ENCODE measurements at regions not wholly inside any gene's neighbourhood (a gene's known extent, or its start where the extent isn't known, plus 50 kb on each side); places are given as distances from the start of the nearest gene placed in this dataset.
"Not testable (repeated sequence)": the region's sequence is repeated elsewhere in the genome, so short reads cannot be mapped to it uniquely, and the experiment has no call there.

DNA sequence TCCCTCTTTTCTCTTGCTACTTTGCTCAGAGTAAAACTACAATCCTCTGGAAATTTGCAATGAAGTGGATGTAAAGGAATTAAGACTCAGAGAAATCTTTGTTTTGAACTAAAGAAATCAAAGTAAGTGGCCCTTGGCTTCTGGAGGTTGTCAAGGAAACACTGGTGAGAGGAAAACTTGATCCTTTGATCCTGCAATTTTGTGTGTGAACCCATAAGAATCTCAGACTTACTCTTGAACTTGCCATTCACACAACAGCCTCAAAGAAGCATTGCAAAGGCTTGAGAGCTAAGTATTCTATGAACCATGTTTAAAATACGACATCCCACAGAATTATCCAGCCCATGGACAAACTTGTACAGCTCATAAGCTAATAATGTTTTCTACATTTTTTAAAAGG, 827.5 kb downstream of the TAF11L14 start:
- no peak for DNase-seq (ENCODE audit: low read depth)

DNA sequence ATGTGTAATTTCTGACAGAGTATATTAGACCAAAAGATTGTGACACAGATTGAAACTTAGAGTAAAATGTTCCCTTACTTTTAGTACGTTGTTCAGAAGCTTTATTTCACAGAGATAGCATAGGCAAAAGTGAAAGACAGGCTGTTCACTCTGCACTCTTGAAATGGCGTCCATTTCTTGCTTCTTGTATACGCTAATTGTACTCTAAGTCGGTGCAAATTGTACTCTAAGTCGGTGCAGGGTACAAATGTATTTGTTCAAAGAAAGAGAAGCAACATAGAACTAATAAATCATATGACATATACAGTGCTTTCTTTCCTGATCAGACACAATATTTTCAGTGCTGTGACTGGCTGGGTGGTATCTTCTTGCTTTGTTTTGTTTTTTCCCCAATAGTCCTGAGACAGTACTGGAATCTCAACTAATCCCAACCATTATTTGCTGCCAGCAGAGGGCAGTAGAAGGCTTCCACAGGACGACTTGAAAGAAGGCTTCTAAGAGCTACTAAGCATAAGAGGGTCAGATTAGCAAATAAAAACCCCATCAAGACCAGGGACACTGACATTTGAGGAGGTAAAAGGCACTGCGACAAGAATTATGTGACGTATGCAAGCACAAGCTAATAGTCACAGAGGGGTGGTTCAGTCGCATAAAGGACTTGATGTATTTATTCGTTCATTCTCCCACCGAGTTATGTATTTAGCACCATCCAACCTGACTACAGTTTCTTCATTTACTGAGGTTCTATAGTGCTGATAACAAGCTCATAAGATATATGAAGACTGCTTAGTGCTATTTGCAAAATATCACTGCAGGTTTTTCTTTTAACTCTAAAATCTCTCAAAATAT, 831.8 kb downstream of the TAF11L14 start:
- peak; percentile 50 for DNase-seq (ENCODE audit: low read depth)

DNA sequence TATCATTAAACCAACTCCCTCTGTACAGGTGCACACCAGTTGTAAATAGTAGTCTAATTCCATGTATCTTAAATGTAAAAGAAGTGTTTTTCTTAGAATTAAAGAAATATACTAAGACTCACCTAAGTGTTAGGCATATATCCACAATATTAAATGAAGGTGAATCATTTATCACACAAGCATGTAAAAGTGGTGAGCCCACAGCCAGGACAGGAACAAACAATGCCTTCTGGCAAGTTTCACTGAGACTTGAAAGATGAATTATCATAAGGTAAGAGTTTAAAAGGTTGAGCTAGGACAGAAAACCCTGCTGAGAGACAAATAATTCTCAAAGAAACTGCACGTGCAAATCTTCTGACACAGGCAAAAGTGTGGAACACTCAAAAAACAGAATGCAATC, 832.5 kb downstream of the TAF11L14 start:
- no peak for DNase-seq (ENCODE audit: low read depth)

DNA sequence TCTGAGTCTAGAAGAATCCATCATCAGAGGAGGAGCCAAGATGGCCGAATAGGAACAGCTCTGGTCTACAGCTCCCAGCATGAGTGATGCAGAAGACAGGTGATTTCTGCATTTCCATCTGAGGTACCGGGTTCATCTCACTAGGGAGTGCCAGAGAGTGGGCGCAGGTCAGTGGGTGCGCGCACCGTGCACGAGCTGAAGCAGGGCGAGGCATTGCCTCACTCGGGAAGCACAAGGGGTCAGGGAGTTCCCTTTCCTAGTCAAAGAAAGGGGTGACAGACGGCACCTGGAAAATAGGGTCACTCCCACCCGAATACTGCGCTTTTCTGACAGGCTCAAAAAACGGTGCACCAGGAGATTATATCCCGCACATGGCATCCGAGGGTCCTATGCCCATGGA, 837.5 kb downstream of the TAF11L14 start:
- DNase-seq (ENCODE audit: low read depth): not testable (repeated sequence)

DNA sequence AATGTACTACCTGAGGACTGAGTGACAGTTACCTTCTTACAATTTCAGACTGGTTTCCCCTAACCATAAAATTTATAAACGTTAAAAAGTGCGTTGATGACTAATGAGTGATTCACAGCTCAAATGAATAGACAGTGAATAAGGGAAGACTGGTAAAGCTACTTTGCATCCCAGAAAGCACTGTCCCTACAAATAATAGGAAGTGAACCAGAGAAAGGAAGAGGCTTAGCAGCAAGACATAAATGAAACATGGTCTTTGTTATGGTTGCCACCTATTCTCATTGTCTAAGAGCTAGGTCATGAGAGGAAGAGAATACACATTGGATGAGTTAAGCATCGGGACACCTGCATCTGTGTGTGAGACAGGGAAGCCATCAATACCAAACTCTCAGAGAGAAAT, 849.2 kb downstream of the TAF11L14 start:
- no peak for DNase-seq (ENCODE audit: low read depth)

DNA sequence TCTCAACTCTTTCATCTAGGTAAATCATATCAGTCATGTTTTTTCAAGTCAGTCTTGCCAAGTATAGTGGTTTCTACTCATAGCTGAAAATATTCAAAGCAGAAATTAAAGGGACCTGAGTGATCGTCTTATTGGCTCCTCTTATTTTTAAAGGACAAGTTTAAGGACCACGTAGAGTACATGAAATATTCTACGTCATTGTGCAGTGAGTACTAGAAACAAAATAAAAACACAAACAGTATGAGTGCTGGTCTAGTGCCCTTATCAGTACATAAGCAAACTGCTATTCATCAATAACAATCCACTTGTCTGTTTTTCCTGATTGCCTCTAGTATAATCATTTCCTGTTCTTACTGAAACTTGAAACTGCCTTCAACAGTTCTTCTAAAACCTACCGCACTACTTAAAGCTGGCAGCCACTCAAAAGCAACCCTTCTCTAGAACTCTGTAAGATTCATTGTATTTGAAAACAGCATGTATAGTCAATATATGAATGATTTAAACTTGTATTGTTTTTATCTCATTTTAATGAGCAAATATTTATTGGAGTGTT, 853.7 kb downstream of the TAF11L14 start:
- no peak for DNase-seq (ENCODE audit: low read depth)

DNA sequence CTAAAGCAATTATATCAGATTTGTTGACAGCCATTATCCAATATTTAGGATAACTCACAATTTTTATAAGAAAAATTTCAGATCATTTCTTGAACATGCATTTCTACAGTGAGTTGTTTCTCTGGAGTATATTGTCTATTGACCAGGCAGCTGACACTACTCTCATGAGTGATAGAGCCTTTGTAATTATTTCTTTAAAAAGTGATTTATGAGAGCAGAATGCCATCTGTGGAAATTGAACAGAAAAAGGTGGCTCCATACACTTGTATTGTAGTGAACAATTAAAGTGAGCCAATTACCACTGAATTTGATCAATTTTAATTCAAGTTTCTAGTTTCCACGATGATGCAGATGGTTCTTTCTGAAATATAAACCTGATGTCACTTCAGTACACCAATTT, 855.4 kb downstream of the TAF11L14 start:
- no peak for DNase-seq (ENCODE audit: low read depth)

DNA sequence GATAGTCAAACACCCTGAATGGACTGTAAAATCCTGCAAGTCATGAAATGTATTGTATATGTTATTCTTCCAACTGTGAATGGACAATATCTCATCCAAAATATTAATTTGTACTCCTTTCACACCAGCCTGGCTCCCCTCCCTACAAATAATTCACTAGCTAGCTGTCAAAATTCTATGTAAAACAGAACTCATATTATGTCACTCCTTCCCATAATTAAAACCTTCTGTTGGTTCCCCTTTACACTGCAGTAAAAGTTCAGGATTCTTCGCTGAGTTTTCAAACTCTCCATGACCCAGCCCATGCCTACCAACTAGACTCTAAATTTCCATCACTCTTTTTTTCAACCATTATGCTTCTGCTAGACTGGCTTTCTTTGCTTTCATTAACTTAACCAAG, 857.1 kb downstream of the TAF11L14 start:
- DNase-seq (ENCODE audit: low read depth): no peak

DNA sequence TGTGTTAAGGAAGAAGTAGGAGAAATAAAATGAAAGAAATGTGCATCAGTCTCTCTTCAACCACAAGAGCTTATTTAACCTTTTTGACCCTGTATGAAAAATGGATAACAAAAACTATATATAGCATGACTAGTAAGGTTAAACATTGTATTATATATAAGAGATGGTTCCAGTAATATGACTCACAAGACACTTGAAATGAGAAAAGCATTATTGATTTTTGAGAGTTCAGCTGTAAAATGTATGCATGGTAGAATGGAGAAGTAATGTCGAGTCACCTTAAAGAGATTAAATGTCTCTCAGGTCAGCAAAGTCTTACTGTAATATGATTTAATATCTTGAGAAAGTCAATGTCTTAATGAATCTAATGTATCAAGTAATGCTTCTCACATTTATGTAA, 860.9 kb downstream of the TAF11L14 start:
- no peak for DNase-seq (ENCODE audit: low read depth)

DNA sequence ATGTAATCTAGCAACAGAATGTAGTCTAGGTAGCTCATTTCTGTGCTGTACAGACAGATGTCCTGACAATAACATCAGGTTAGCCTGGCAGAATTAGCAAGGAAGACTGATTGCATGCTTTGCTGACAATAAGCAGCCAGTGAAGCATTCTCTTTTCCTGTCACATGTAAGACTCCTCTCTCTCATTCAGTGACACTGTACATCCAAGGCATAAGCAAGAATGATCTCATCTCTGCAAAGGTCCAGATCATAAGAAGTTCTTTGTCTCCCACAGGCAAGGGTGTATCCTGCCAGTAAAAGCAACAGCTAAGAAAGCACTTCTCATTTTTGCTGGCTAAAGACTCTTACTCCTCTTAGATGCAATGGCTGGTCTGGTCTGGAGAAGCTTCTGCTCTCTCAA, 861.8 kb downstream of the TAF11L14 start:
- no peak for DNase-seq (ENCODE audit: low read depth)

DNA sequence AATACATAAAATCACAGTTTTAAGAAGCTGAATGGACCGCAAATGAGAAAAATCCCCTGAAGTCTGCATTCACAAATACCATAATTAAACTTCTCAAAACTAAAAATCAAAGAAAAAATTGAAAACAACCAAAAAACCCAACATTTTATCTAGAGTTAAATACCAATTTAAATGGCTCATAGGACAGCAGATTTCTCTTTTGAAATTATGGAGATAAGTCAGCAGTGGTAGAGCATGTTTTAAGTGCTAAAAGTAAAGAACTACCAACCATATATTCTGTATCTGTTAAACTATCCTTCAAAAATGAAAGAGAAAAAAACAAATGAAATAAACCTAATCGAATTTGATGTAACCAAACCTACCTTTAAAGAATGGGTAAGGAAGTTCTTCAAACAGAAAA, 862.8 kb downstream of the TAF11L14 start:
- DNase-seq (ENCODE audit: low read depth): no peak

DNA sequence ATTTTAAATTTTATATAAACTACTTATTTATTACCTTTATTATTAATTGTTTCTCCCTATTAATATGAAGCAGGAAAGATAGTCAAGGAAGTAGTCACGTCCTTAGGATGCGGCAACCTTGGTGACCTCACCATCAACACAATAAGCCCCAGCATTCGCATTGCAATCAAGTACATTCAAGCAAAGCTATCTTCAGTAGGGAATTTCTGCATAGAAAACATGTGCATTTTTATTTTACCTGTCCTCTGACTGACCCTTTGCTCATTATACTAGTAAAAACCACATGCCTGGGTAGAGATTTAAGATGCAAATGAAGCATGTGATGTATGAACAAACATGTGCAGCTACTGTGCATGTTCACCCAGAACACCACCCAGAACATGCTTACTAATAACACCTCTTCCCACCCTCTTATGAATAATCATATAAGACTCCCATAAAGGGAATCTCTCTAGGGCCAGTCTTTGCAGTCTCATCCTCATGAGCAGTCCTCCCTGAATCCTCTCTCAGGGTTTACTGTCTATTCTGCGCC, 869.6 kb downstream of the TAF11L14 start:
- no peak for DNase-seq (ENCODE audit: low read depth)

DNA sequence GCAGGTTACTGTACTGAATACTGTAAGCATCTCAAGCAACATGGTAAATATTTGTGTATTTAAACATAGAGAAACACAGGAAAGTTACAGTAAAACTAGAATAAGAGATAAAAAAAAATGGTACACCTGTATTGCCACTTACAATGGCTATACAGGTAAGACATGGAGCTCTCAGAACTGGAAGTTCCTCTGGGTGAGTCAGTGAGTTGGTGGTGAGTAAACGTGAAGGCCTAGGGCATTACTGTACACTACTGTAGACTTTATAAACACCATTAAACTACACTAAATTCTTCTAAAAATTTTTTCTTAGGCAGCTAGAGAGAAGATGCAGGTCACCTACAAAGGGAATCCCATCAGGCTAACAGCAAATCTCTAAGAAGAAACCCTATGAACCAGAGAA, 872.9 kb downstream of the TAF11L14 start:
- no peak for DNase-seq (ENCODE audit: low read depth)

DNA sequence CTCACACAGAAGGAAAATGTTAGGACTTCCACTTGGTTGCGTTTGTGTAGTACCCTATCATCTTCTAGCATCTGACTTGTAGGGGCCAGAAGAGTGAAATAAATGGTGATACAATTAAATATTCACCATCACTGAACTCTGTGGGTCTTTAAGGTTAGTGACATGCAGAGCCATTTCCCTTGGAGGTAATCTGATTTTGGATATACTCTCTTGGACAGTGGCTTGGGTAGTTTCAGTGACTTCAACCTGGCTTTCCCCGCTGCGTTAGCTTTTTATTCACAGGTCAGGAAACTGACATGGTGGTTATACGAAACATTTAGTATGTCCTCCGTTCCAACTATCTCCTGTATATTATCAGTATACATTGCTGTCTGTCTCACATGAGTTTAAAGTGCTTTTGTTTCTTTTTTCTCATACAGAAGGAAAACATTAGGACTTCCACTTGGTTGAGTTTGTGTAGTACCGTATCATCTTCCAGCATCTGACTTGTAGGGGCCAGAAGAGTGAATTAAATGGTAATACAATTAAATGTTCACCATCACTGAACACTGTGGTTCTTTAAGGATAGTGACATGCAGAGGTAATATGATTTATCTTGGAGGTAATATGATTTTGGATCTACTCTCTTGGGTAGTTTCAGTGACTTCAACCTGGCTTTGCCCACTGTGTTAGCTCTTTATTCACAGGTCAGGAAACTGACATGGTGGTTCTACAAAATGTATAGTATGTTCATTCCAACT, 883.6 kb downstream of the TAF11L14 start:
- DNase-seq (ENCODE audit: low read depth): no peak

DNA sequence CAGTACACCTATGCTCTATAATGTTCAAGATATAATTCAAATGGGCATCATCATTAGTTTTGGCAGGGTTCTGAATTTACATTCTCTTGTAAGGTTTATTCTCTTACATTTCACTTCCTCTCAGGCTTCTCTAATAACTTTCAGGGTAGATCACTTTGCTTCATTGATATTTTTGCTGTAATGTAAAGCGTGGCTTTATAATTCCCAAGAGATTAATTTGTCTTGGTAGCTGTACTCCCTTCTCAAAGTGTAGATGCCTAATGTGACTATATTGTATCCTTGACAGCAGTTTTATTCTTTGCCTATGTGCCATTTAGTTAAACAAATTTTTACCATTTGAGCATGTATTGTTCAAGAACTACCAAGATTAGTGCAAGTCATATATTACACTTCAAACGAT, 889.1 kb downstream of the TAF11L14 start:
- no peak for DNase-seq (ENCODE audit: low read depth)

DNA sequence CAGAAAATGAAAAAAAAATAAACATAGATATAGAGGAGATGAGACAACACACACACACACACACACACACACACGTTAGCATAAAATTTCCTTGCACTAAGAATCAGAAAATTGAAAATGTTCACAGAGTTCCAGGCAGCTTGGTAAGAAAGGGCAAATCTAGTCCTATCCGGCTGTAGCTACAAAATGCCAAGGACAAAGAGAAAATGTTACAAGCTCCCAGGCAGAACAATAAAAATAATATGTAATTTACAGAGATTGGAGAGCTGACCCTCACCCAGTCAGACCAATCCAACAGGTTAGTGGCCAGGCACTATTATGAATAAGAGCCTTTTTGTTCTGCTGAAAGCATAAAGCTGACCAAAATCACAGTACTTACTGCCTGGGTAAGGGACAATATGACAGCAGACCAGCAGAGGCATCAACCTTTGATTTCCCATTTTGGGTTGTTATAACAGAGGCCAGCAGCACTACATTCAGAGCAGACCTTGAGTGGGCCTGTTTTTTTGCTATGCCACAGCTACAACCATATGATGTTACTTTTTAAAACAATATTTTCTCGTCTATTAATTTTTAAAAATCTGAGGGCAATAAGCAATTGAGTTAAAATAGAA, 892.6 kb downstream of the TAF11L14 start:
- DNase-seq (ENCODE audit: low read depth): no peak

DNA sequence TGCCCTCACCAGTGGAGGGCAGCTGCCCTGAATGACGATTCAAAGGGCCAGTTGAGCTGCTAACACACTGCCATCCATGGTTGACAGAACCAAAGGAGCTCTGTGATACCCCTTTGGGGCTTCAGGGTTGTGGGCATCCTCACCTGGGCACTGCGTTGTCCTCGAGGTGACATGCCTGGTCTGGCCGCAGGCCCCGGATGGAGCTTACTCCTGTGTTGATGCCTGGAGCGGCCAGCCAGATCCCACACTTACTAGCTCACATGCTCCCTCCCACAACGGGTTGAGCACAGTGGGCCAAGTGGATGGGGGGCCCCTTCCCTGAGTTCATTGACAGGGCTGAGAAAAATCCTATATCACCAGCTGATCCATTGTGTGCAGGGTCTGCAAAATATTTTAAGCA, 898.9 kb downstream of the TAF11L14 start:
- DNase-seq (ENCODE audit: low read depth): no peak

DNA sequence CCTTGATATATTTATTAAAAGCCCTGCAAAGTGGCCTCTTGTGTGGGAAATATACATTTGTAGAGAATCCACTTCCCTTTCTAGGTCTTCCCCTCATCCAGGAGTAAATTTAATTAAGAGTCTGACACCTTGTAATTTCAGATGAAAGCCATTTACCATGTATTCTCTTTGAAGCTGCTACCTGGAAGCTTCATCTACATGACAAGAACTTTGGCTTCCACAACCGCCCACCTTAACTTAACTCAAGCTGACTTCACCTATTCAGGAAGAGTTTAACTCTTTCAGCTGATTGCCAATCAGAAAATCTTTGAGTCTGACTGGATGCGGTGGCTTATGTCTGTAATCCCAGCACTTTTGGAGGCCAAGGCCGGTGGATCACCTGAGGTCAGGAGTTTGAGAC, 899.9 kb downstream of the TAF11L14 start:
- no peak for DNase-seq (ENCODE audit: low read depth)

DNA sequence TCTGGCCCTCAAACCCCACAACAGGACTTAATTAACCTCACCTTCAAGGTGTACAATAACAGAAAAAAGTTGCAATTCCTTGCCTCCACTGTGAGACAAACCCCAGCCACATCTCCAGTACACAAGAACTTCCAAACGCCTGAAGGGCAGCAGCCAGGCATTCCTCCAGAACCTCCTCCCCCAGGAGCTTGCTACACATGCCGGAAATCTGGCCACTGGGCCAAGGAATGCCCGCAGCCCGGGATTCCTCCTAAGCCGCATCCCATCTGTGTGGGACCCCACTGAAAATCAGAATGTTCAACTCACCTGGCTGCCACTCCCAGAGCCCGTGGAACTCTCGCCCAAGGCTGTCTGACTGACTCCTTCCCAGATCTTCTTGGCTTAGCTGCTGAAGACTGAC, 901.5 kb downstream of the TAF11L14 start:
- not testable (repeated sequence) for DNase-seq (ENCODE audit: low read depth)

DNA sequence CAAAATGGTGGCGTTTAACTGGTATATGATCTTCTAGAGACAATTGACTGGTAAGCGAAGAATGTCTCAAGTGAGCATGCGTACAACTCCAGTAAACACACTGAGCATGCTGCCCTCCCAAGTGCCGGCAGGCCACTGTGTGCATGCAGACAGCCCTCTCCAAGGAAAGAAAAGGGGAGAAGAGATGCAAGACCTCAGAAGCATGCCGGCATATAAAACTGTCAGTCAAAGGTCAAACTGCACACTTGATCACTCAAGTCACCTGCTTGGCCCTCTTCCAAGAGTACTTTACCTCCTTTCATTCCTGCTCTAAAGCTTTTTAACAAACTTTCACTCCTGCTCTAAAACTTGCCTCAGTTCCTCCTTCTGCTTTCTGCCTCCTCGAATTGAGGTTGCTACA, 910.2 kb downstream of the TAF11L14 start:
- DNase-seq (ENCODE audit: low read depth): no peak

DNA sequence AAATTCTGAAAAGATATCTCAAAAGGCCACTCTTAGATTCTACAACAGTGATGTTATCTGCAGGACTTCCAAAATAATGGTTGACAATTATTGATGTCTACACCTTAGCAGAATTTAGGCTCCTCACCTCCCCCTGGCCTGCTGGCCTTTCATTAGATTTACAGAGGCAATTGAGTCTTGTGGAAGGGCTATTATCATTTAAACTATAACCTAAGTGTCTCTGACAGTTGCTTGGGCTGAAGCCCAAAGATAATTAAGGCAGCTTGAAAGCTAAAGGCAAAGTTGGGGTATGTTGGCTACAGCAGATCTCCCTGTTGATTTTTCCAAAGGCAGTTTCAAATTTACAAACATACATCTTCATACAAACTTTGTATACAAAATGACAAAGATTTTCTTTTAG, 912.3 kb downstream of the TAF11L14 start:
- DNase-seq (ENCODE audit: low read depth): no peak

DNA sequence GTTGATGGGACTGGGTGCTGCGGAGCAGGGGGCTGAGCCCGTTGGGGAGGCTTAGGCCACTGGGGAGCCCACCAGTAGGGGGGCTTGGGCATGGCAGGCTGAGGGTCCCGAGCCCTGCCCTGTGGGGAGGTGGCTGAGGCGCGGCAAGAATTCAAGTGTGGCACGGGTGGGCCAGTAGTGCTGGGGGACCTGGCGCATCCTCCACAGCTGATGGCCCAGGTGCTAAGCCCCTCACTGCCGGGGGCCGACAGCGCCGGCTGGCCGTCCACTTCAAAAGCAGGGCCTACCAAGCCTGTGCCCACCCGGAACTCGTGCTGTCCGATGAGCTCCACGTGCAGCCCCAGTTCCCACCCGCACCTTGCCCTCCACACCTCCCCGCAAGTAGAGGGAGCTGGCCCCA, 917.5 kb downstream of the TAF11L14 start:
- DNase-seq (ENCODE audit: low read depth): no peak

DNA sequence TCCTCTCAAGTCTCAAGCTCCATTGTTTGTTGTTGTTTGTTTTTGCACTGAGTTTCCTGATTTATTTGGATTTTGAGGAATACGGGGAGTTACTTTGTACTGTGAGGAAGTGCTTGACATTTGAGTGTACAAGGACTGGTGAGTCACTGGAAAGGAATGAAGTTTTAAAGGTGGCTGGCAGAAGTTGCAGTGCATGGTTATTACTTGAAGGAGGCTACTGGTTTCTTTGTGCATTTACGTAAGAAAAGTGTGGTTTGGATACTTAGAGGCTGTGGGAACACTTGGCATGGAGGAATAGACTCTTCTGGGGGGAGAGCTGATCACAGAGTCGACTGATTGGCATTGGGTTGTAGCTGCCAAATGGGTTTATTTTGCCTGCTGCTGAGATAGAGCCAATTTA, 919.0 kb downstream of the TAF11L14 start:
- peak; percentile 53 for DNase-seq (ENCODE audit: low read depth)

All from iris pigment epithelial cell (primary cell).